ENCODE measurements at regions not wholly inside any gene's neighbourhood (a gene's known extent, or its start where the extent isn't known, plus 50 kb on each side); places are given as distances from the start of the nearest gene placed in this dataset.

GRCh38 chr14:101616202-101616601 lies 54.9 kb downstream of the DIO3 start:
- DNase-seq = no peak
- TF ChIP-seq GATA1 (IDR thresholded peaks at IDR 0.05; ENCODE audit: low read depth, low read length) = no peak
- no peak for TF ChIP-seq POLR2A (IDR thresholded peaks at IDR 0.05; ENCODE audit: low read length)

GRCh38 chr14:101619484-101619883 lies 58.2 kb downstream of the DIO3 start:
- no peak for DNase-seq
- TF ChIP-seq GATA1 (IDR thresholded peaks at IDR 0.05; ENCODE audit: low read depth, low read length) = no peak
- no peak for TF ChIP-seq POLR2A (IDR thresholded peaks at IDR 0.05; ENCODE audit: low read length)

GRCh38 chr14:101620031-101620788 lies 58.9 kb downstream of the DIO3 start:
- TF ChIP-seq GATA1 (IDR thresholded peaks at IDR 0.05; ENCODE audit: low read depth, low read length) (no peak), POLR2A (IDR thresholded peaks at IDR 0.05; ENCODE audit: low read length) (no peak)
- no peak for DNase-seq

- TF ChIP-seq GATA1 (IDR thresholded peaks at IDR 0.05; ENCODE audit: low read depth, low read length) (no peak), POLR2A (IDR thresholded peaks at IDR 0.05; ENCODE audit: low read length) (no peak)
- no peak for DNase-seq
Measured at GRCh38 chr14:101620821-101621785, 59.8 kb downstream of the DIO3 start.

- TF ChIP-seq GATA1 (IDR thresholded peaks at IDR 0.05; ENCODE audit: low read depth, low read length) = no peak
- no peak for TF ChIP-seq POLR2A (IDR thresholded peaks at IDR 0.05; ENCODE audit: low read length)
- no peak for DNase-seq
Measured at GRCh38 chr14:101622251-101623076, 61.2 kb downstream of the DIO3 start.

- no peak for DNase-seq
- no peak for TF ChIP-seq POLR2A (IDR thresholded peaks at IDR 0.05; ENCODE audit: low read length)
- no peak for TF ChIP-seq GATA1 (IDR thresholded peaks at IDR 0.05; ENCODE audit: low read depth, low read length)
Measured at GRCh38 chr14:101623077-101623372, 61.7 kb downstream of the DIO3 start.

- DNase-seq = no peak
- TF ChIP-seq POLR2A (IDR thresholded peaks at IDR 0.05; ENCODE audit: low read length) (no peak), GATA1 (IDR thresholded peaks at IDR 0.05; ENCODE audit: low read depth, low read length) (no peak)
Measured at GRCh38 chr14:101623685-101624444, 62.6 kb downstream of the DIO3 start.

GRCh38 chr14:101624536-101624935 lies 63.2 kb downstream of the DIO3 start:
- no peak for TF ChIP-seq GATA1 (IDR thresholded peaks at IDR 0.05; ENCODE audit: low read depth, low read length)
- no peak for TF ChIP-seq POLR2A (IDR thresholded peaks at IDR 0.05; ENCODE audit: low read length)
- DNase-seq = no peak

- no peak for DNase-seq
Measured at GRCh38 chr14:101625336-101626097, 64.2 kb downstream of the DIO3 start.

GRCh38 chr14:101626331-101626730 lies 65.0 kb downstream of the DIO3 start:
- TF ChIP-seq GATA1 (IDR thresholded peaks at IDR 0.05; ENCODE audit: low read depth, low read length) = no peak
- no peak for TF ChIP-seq POLR2A (IDR thresholded peaks at IDR 0.05; ENCODE audit: low read length)
- DNase-seq = no peak

More at GRCh38 chr14:101625336-101626097, 64.2 kb downstream of the DIO3 start:
- TF ChIP-seq GATA1 (IDR thresholded peaks at IDR 0.05; ENCODE audit: low read depth, low read length) (no peak), POLR2A (IDR thresholded peaks at IDR 0.05; ENCODE audit: low read length) (no peak)

GRCh38 chr14:101627915-101628262 lies 66.6 kb downstream of the DIO3 start:
- TF ChIP-seq GATA1 (IDR thresholded peaks at IDR 0.05; ENCODE audit: low read depth, low read length) = no peak
- no peak for TF ChIP-seq POLR2A (IDR thresholded peaks at IDR 0.05; ENCODE audit: low read length)
- DNase-seq = no peak

- peak; percentile 78 to 85 for DNase-seq
- TF ChIP-seq POLR2A (IDR thresholded peaks at IDR 0.05; ENCODE audit: low read length) (no peak), GATA1 (IDR thresholded peaks at IDR 0.05; ENCODE audit: low read depth, low read length) (no peak)
Measured at GRCh38 chr14:101628471-101628966, 67.2 kb downstream of the DIO3 start.
